NCI-H2107 treated with DMSO at 0.1 percent for 48 hours (cell line): ENCODE measurements at regions not wholly inside any gene's neighbourhood (a gene's known extent, or its start where the extent isn't known, plus 50 kb on each side); places are given as distances from the start of the nearest gene placed in this dataset.

Experiments
- DNase-seq: peaks from one replicate; lab custom pipeline; 2025; ENCODE audit not compliant: unreplicated experiment; lab: John Stamatoyannopoulos, UW

DNA sequence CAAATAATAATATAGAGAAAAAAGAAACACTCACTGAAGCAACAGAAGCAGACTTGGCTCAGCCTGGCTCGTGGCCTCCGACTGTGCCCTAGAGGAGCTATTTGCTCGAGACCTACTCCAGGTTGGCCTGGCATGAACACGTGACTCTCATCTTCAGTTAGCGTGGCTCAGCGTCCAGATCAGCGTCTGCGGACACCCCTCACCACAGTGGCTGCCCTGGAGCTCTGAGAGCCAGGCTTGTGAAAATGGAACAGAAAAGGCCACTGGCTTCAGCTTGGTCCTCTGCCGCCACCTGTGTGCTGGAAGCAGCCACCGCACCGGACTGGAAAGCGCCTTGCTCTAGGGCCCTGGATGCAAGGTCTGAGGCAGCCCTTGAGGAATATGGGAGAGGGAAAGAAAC is 1184.0 kb upstream of the GYPC start:
- no peak for DNase-seq

DNA sequence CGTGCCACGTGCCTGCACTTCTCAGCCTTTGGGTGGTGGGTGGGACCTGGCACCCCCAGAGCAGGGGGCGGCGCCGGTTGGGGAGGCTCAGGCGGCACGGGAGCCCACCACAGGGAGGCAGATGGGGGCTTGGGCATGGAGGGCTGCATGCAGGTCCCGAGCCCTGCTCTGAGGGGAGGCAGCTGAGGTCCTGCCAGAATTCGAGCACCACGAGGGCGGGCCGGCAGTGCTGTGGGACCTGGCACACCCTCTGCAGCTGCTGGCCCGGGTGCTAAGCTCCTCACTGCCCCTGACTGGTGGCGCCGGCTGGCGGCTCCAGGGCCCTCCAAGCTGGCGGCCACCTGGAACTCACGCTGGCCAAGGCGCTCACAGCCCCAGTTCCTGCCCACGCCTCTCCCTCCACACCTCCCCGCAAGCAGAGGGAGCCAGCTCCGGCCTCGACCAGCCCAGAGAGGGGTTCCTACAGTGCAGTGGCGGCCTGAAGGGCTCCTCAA is 1176.8 kb upstream of the GYPC start:
- DNase-seq = no peak

DNA sequence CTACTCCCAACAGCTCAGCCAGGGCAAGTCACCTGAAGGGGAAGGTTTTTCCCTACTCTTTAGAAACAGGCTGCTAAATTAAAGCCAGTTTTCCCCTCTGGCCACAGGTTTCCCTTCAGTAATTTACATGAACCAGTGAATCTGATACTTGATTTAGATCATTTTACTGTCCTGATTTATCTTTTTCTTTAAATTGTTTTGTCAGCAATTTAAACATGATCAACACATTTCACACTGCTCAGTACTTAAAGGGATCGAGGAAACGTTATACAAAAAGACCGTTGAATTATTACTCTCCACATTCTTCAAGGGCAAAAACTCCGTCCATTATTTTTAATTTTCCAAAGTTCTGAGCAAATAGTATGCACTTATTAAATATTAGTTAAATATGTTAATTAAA is 1165.7 kb upstream of the GYPC start:
- no peak for DNase-seq

DNA sequence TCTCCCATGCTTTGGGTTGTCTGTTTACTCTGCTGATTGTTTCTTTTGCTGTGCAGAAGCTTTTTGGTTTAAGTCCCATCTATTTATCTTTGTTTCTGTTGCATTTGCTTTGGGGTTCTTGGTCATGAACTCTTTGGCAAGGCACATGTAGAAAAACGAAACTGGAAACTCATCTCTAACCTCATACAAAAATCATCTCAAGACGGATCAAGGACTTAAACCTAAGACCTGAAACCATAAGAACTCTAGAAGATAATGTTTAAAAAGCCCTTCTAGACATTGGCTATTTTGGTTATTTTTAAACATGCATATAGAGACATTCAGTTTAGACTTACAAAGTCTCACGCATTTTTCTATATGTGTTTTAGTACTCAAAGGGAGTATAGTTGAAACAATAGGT is 1164.3 kb upstream of the GYPC start:
- DNase-seq = no peak

DNA sequence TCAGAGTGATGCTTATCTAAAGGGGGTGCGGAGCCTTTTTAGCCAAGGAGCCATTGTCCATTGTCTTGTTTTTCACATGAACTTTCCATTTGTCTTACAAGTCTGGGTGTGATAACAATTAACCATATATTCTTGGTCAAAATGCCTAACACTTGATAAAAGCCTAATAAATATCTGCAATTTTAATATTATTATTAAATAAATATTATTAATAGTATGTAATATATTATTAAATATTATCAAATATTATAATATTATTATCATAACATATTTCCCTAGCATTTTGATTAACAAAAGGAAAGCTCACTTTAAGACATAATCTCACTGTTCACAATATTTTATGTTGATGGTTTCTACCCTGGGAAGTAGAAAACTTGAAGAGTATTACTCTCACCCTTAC is 1143.6 kb upstream of the GYPC start:
- no peak for DNase-seq

DNA sequence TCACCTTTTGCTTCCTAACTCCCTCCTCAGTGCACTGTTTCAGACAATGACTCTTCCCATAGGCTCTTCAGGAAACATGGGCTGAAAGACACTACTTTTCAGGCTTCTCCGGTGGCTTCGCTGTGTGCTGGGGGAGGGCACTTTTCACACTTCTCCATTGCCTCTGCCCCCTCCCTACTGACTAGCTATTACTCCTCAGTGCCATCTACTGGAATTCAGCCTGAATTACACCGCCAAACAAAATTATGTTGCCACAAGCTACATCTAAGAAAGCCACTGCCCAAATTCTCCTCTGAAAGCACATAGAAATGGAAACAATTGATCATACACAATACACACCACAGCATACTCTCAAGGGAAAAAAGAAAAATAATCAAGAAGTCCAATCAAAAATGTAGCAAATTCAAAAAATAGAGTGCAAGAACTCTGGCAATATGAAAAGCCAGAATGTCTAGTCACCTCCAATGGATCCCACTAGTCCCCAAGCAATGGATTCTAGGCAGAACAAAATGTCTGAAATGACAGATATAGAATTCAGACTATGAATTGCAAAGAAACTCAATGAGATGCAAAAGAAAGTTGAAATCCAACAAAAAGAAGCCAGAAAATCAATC is 1139.4 kb upstream of the GYPC start:
- DNase-seq = no peak

DNA sequence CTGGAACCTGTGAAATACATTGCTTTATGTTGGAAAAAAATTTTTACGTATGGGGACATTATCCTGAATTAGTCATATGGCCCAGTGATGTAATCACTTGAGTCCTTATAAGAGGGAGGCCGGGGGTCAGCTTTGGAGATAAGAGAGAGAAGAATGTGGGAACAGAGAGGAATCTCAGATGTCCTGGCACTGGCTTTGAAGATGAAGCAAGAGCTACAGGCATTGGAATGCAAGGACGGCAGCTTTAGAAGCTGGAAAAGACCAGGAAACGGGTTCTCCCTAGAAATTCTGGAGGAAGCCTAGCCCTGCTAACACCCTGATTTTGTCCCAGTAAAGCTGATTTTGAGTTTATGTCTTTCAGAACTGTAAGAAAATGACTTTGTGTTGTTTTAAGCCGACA is 1129.9 kb upstream of the GYPC start:
- DNase-seq = no peak

DNA sequence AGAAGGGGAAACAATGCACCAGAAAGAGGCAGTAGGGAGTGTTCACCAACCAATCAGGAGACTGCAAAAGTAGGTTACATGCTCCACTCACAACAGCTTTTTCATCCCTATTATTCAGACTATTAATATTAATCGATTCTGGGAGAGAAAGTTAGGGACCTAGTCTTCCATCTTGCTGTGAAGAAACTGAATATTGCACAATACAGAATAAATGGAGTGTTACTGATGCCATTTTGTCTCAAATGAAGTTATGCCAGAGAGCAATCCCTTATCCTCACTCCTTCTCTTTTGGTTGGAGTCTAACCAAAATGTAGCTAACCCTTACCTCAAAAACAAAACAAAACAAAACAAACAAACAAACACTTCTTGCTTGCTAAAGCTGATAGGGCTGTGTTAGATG is 1120.9 kb upstream of the GYPC start:
- no peak for DNase-seq

DNA sequence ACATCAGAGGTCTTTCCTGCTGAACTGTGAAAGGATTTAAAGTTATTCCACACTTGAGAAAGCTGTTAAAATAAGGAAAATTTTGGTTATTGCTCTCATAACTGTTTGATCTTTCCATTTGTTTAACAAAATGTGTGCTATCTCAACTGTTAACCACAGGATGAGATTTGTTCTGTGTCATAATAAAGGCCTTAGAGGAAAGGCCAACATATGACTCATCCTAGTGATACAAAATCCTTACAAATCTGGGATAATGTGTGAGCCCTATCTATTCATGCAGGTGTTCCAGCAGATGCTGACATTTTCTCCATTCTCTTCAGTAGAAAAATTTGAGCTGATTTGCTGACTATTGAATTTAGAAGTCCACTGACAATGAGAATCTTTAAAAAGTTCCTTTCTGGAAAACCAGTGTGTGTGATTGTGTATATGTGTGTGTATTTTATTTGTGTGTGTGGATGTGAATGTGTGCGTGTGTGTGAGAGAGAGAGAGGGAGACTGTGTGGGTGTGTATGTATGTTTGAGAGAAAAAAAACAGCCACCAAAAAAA is 1111.9 kb upstream of the GYPC start:
- DNase-seq = no peak

DNA sequence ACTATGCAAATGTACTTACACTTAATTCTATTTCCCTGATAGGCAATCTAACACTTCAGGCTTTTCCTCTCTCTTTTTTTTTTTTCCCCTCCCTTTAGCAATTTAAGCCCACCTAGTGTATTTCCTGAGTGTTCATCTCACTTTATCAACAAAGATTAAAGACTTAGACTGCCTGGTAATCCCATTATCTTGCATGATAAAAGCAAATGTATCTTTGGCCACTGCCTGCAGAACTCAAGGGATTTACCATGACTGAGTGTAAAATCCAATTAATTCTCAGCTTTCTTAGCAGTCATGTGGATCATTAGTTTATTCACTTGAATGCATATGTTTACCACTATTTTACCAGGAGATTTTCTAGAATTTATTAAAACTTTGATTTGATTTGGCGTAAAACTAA is 1102.2 kb upstream of the GYPC start:
- DNase-seq = no peak

DNA sequence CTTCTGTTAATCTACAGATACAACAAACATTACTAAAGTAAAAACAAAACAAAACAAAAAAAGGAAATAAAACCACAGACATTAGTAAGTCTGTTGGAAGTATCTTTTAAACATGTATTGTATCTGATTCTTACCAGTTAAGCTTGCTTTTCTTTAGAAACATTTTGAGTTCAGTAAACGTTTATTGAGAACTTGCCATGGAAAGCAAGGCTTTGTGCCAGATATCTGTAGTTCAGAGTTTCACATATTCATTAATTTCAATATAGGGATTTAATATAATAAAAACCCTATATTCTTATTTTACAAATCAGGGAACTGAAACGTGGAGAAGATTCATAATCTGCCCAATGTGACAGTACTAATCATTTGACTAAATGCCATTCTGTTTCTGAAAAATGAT is 1101.0 kb upstream of the GYPC start:
- no peak for DNase-seq

DNA sequence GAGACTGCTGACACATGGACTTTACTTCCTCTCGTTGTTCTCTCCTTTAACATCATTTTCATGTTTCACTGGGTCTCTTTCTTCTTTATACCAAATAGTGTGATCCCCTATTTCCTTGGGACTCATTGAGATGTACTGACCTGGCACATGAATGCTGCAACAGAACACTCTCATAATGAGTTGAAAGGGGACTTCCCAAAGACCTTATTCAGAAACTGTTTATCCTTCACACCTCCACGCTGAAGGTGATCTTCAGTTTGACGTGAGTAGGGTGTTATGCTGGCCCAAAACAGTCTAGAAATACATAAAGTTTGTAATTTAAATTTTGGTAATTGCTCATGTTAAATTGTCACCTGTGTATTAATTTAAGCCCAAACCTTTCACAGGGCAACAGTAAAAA is 1096.8 kb upstream of the GYPC start:
- DNase-seq = no peak

DNA sequence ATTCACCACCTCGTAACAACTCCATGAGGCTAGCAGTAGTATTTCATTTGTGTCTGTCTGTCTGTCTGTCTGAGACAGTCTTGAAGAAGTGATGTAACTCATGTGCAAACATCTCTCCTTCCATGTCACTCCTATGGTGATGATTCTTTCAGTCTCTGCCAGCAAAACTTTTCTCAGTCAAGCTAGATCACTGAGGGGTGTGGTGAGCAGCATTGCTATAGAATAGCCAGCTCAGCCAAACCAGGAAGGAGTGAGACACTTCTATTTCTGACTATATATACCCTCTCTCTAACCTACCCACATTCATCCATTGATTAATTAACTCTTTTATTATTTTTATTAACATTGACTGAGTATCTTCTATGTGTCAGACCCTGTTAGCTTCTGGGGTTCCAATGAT is 1095.1 kb upstream of the GYPC start:
- no peak for DNase-seq

DNA sequence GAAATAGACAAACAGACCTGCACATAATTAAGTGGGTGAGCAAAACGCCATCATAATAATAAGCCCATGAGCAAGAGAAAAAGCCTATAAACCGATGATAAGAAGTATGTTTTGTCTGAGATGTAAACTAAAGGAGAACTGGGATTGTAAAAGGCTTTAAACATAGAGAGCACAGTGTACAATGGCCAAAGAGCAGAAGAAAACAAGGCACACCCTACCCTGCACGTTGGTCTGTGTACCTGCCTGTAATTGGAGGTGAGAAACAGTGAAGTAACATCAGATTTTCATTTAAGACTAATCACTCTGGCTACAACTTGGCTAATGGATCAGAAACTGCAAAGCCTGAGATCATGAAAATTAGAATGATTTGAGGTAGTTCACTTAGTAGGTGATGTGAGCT is 1094.7 kb upstream of the GYPC start:
- DNase-seq = no peak

DNA sequence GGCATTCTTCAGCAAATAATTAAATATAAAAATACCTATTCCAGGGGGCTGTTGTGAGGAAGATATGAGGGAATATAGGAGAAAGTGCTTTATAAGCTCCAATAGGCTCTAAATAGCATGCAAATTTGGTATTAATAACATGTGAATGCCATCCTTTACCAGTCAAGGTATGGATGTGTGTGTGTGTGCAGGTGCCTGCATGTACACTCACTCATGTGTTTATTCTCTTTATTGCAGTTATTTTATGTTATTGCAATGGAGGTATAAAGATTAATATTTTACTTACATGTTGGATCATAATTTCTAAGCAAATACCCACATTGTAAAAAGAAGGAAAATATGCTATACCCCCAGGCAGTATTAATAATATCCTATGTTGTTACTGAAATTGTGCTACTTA is 1093.0 kb upstream of the GYPC start:
- no peak for DNase-seq

DNA sequence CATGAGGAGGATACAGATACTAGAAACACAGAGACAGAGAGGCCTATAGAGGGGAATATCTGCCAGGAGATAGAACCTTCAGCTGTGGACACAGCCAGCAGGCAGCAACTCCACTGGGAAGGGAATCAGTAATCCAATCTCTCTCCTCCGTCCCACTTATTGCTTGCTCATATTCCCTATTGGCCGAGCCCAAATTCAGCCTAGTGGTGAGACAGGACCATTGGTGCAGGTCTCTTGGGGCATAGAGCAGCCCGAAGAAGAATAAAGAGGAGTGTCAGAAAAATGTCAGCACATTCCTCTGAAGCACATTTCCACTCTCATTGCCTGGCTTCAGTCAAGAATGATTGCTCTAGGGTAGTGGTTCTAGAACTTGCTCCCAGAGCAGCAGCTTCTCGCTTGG is 1091.5 kb upstream of the GYPC start:
- no peak for DNase-seq

DNA sequence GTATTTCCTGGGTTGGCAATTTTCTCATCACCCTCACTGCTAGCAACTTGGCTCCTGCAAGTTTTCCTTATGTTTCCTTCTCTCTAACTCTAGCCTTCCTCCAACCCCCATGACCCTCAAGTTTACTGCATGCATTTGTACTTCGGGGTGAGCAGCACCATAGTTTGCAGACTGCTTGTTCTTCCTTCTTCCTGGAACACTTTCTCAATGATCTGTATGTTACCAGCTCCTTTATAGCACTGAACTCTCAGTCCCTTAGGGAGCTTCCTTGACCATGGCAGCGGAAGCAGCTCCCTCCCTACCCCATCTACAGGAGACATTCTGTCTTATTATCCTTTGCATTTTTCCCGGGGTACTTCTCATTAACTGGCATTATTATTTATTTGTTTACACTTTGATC is 1089.5 kb upstream of the GYPC start:
- no peak for DNase-seq

DNA sequence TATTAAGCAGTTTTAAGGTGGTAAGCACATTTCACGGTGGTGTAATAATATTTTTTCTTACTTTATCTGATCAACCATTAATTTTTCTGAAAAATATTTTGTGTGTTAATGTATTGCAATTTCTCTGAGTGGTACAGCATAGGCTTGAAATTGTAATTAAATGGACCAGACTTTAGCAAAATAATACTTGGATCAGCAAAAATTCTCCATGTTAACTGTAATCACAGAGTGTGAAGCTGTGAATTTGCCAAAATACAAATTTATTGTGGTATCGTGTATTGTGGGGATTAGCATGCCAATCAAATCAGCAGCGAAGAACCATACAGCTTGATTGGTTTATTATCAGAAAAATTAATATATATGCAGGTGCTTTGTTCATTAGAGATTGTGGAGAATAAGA is 1088.9 kb upstream of the GYPC start:
- DNase-seq = no peak

DNA sequence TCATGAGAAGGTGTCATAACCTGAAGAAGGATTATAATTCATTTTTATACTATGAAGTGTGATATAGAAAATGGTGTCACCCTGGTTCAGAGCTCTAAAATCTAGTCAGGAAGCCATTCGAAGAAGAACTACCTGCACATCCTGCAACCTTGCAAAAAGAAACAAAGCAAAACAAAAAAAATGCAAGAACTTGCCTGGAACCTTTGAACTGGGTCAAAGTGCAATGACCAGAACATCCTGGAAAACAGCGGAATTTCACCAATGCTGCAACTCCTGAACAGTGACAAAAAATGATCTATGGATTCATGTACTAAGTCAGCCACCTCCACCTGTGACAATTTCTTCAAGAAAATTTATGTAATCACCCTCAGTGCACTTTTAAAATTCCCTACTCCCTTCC is 1083.3 kb upstream of the GYPC start:
- no peak for DNase-seq

DNA sequence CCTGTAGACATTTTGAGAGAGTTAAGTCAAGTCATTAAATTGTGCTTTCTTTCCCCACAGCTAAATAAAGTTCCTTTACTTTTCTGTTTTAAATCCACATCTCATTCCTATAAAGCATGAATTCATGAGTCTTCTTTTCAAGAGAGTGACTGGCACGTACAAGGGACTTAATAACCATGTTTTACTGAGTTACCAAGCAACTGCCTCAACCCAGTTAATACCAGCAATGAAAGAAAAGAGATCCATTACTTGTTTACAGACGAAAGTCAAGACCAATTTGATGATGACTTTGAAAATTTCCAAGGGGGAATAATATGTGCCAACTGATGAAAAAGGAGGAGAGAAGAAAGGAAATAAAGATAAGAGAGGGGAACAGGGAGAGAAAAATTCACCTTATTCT is 1082.5 kb upstream of the GYPC start:
- DNase-seq = no peak

DNA sequence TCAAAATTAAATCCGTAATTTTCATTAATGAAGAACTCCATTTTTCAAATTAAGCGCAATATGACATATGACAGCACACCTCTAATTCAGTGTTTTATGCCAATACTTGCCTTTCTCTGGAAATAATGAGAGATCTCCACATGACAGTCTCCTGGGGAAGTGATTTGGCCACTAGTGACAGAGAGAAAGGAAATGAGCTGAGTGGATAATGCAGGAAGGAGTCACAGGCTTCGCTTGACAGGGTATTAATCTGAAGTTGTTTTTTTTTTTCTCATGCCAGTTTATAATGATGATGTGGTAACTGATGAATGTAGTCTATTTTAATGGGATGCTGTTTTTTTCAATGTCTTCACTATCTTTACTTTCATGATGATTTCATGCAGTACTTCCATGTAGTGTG is 1079.4 kb upstream of the GYPC start:
- no peak for DNase-seq

DNA sequence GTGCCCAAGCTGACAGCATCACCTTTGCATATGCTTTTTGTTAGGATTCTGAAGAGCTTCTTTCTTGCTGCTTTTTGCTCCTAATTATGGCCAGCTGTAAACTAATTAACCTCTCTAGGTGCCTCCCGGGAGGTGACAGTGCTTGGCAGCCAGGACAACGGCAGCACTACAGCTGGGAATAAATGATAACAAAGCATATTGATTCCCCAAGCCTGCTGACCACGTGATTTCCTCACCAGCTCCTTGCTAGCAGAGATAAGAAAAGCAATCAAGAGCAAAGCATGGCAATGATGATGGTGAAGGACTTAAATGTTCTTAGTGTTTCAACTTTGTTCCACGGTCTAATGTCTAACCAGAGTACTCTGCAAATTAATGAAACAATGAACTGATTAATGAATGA is 1074.4 kb upstream of the GYPC start:
- no peak for DNase-seq

DNA sequence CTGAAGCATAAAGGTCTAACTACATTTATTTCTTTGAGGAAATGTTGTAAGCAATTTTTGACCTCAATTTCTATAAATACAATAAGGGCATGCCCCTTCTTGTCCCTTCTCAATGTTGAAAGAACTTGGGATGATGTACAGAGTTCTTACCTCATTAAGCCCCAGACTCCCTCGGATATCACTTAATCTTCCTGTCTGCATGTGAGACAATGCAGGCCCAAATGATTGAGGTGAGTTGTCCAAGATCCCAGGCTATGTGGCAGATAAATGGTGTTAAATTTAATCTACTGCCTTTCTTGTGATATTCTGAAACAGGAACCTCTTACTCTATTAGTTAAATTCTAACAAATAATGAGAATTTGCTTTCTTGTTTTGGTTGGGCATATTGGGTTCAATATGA is 1073.4 kb upstream of the GYPC start:
- no peak for DNase-seq
